Tibial nerve (tissue), 4 donors: ENCODE measurements at regions not wholly inside any gene's neighbourhood (a gene's known extent, or its start where the extent isn't known, plus 50 kb on each side); places are given as distances from the start of the nearest gene placed in this dataset.

Experiments used
- CTCF ChIP-seq, 5 experiments: fragments of 200-600 bp in 3 of 5; fragments of 450-650 bp in 2 of 5; sonication (generic) in 3 of 5; IDR thresholded peaks; one replicate each; pipeline ENCODE4 v1.5.1; 2016 to 2019; ENCODE audit warnings: antibody characterized with exemption in 5 of 5, mild to moderate bottlenecking in 3 of 5, moderate library complexity in 2 of 5
- EP300 ChIP-seq, 2 donors: sonication (generic); formaldehyde crosslinking; IDR thresholded peaks; one replicate each; pipeline ENCODE4 v1.6.1; 2017; ENCODE audit warnings: antibody characterized with exemption in 2 of 2, mild to moderate bottlenecking in 1 of 2
- POLR2A ChIP-seq, 2 donors: fragments of 450-650 bp; IDR thresholded peaks; one replicate each; pipeline ENCODE4 v1.6.1; 2017; ENCODE audit warnings: antibody characterized with exemption in 2 of 2, mild to moderate bottlenecking in 2 of 2, moderate library complexity in 2 of 2

GRCh38 chr1:82197606-82198005, 396.9 kb downstream of the ADGRL2 start:
- TF ChIP-seq CTCF (IDR thresholded peaks at IDR 0.05) (no peak), POLR2A (IDR thresholded peaks at IDR 0.05) (no peak), EP300 (IDR thresholded peaks at IDR 0.05) (no peak)
